PC-9 (cell line): ENCODE measurements at regions not wholly inside any gene's neighbourhood (a gene's known extent, or its start where the extent isn't known, plus 50 kb on each side); places are given as distances from the start of the nearest gene placed in this dataset.

ENCODE experiments used
- BruUV-seq: library from RNA; stranded (reverse); fragments of 400-500 nt; replicated peaks from 2 replicates; lab custom pipeline; 2021; lab: Mats Ljungman, UMichigan
- CTCF ChIA-PET: fragments of 300-600 bp; sonication (Branson Sonifier 250); formaldehyde crosslinking; loops from one replicate; lab custom pipeline; 2022; ENCODE audit warnings: antibody characterized with exemption; lab: Charles Lee
- POLR2A ChIA-PET: fragments of 300-600 bp; sonication (Branson Sonifier 250); formaldehyde crosslinking; loops from one replicate; lab custom pipeline; 2022; ENCODE audit warnings: antibody characterized with exemption; ENCODE audit not compliant: unreplicated experiment; lab: Charles Lee
- DNase-seq, 2 experiments: peaks; one replicate each; pipeline versions ENCODE4 v3.0.0 to v3.0.0-alpha.2; 2015 to 2022; ENCODE audit warnings: mixed read lengths in 1 of 2
- H2AFZ ChIP-seq: fragments of 200-600 bp; sonication (generic); 2 replicates; pipeline ENCODE4 v1.8.1; 2017; ENCODE audit warnings: antibody characterized with exemption
- H3F3A ChIP-seq: fragments of 200-600 bp; sonication (generic); 2 replicates; pipeline ENCODE4 v1.8.1; 2017; ENCODE audit warnings: antibody characterized with exemption, mild to moderate bottlenecking, low read depth; ENCODE audit not compliant: insufficient read depth
- H3K27ac ChIP-seq: fragments of 200-600 bp; sonication (generic); 2 replicates; pipeline ENCODE4 v1.6.1; 2016; ENCODE audit warnings: mixed run types
- H3K27me3 ChIP-seq: fragments of 200-600 bp; sonication (generic); 2 replicates; pipeline ENCODE4 v1.6.1; 2016; ENCODE audit warnings: low read depth, mixed run types; ENCODE audit not compliant: insufficient read depth
- H3K36me3 ChIP-seq: fragments of 200-600 bp; sonication (generic); 2 replicates; pipeline ENCODE4 v1.6.1; 2016; ENCODE audit warnings: low read depth, mixed run types
- H3K4me1 ChIP-seq: fragments of 200-600 bp; sonication (generic); replicated peaks from 2 replicates; pipeline ENCODE4 v1.6.1; 2016; ENCODE audit warnings: mixed run types; ENCODE audit not compliant: insufficient read depth
- H3K4me2 ChIP-seq: fragments of 200-600 bp; sonication (generic); 2 replicates; pipeline ENCODE4 v1.6.1; 2017; ENCODE audit warnings: mixed run types
- H3K4me3 ChIP-seq: fragments of 200-600 bp; sonication (generic); 2 replicates; pipeline ENCODE4 v1.6.1; 2016; ENCODE audit warnings: mixed run types
- H3K79me2 ChIP-seq: fragments of 200-600 bp; sonication (generic); 2 replicates; pipeline ENCODE4 v1.6.1; 2017; ENCODE audit warnings: low read depth, mixed run types
- H3K9me2 ChIP-seq: fragments of 200-600 bp; sonication (generic); 2 replicates; pipeline ENCODE4 v1.8.1; 2017; ENCODE audit warnings: mild to moderate bottlenecking; ENCODE audit not compliant: insufficient read depth
- H3K9me3 ChIP-seq: fragments of 200-600 bp; sonication (generic); 2 replicates; pipeline ENCODE4 v1.8.1; 2016; ENCODE audit warnings: low read depth; ENCODE audit not compliant: insufficient read depth
- H4K20me1 ChIP-seq: fragments of 200-600 bp; sonication (generic); 2 replicates; pipeline ENCODE4 v1.8.1; 2017; ENCODE audit not compliant: insufficient read depth
- CTCF ChIP-seq: fragments of 200-600 bp; sonication (generic); conservative IDR thresholded peaks from 2 replicates; pipeline ENCODE4 v1.6.1; 2017; ENCODE audit warnings: mixed run types, antibody characterized with exemption, mild to moderate bottlenecking, moderate library complexity
- EZH2 ChIP-seq: fragments of 200-600 bp; sonication (generic); IDR thresholded peaks from 2 replicates; pipeline ENCODE4 v1.8.0; 2017; ENCODE audit warnings: antibody characterized with exemption, low read depth
- intact Hi-C: fragments of 100-400 bp; cut with micrococcal nuclease; formaldehyde crosslinking; loops from one replicate; pipeline ENCODE4 v1.10.0; 2022; ENCODE audit not compliant: unreplicated experiment

- intact Hi-C loops = no loop called here
- H3K27me3 ChIP-seq = no peaks in the 10 kb centered on the region
- no peaks in the 10 kb centered on the region for H3K79me2 ChIP-seq
- no peak overlapping the region for H3K4me3 ChIP-seq
- CTCF ChIA-PET = no interaction called here
- POLR2A ChIA-PET = no interaction called here
- no peak for DNase-seq
- H4K20me1 ChIP-seq = no peaks in the 10 kb centered on the region
- no peak overlapping the region for H3K4me2 ChIP-seq
- no peaks in the 10 kb centered on the region for H3K36me3 ChIP-seq
- no TSS peak for BruUV-seq
- no peak for TF ChIP-seq EZH2
- TF ChIP-seq CTCF = no peak
- H3K9me3 ChIP-seq = no peaks in the 10 kb centered on the region
- no peaks in the 10 kb centered on the region for H3K4me1 ChIP-seq
- H2AFZ ChIP-seq = no peak overlapping the region
- no peaks in the 10 kb centered on the region for H3F3A ChIP-seq
- no peak overlapping the region for H3K27ac ChIP-seq
- no peaks in the 10 kb centered on the region for H3K9me2 ChIP-seq
These were observed 244.9 kb upstream of the KCNN2 start for GRCh38 chr5:114116981-114117380.

- Histone ChIP-seq H2AFZ (no peak overlapping the region), H3K27ac (no peak overlapping the region), H3K27me3 (no peaks in the 10 kb centered on the region), H3K4me3 (no peak overlapping the region), H3K9me2 (no peaks in the 10 kb centered on the region), H3K4me2 (no peak overlapping the region), H3K9me3 (no peaks in the 10 kb centered on the region), H4K20me1 (no peaks in the 10 kb centered on the region), H3K36me3 (no peaks in the 10 kb centered on the region), H3F3A (no peaks in the 10 kb centered on the region), H3K4me1 (no peaks in the 10 kb centered on the region), H3K79me2 (no peaks in the 10 kb centered on the region)
- no TSS peak for BruUV-seq
- intact Hi-C loops = no loop called here
- TF ChIP-seq EZH2 (no peak), CTCF (no peak)
- DNase-seq = no peak
- CTCF ChIA-PET = no interaction called here
- POLR2A ChIA-PET = no interaction called here
These were observed 243.4 kb upstream of the KCNN2 start for GRCh38 chr5:114118511-114118910.

GRCh38 chr5:114120166-114120565 is 241.7 kb upstream of the KCNN2 start:
- no peaks in the 10 kb centered on the region for H3K36me3 ChIP-seq
- intact Hi-C loops = no loop called here
- no peaks in the 10 kb centered on the region for H3K79me2 ChIP-seq
- CTCF ChIA-PET = no interaction called here
- no peaks in the 10 kb centered on the region for H3K4me1 ChIP-seq
- no peak overlapping the region for H2AFZ ChIP-seq
- DNase-seq = no peak
- no peaks in the 10 kb centered on the region for H3K27me3 ChIP-seq
- no peaks in the 10 kb centered on the region for H3F3A ChIP-seq
- POLR2A ChIA-PET = interaction anchor here (0.5 kb wide), 1 partner anchor 11 kb away, joined by 5 read pairs; no protein-coding TSS in a partner anchor
- no peaks in the 10 kb centered on the region for H3K9me3 ChIP-seq
- no peak overlapping the region for H3K4me2 ChIP-seq
- no peaks in the 10 kb centered on the region for H4K20me1 ChIP-seq
- no TSS peak for BruUV-seq
- no peaks in the 10 kb centered on the region for H3K9me2 ChIP-seq
- no peak overlapping the region for H3K4me3 ChIP-seq
- H3K27ac ChIP-seq = no peak overlapping the region
- TF ChIP-seq CTCF = no peak
- TF ChIP-seq EZH2 = no peak
